IPS-18a (cell line): ENCODE measurements at regions not wholly inside any gene's neighbourhood (a gene's known extent, or its start where the extent isn't known, plus 50 kb on each side); places are given as distances from the start of the nearest gene placed in this dataset.

Experiments used
- H3K27ac ChIP-seq: one replicate; pipeline ENCODE4 v1.5.1; 2013; ENCODE audit warnings: low read length
- H3K27me3 ChIP-seq: one replicate; pipeline ENCODE4 v1.6.1; 2013; ENCODE audit warnings: mild to moderate bottlenecking, low read length; ENCODE audit not compliant: control insufficient read depth, insufficient read depth
- H3K36me3 ChIP-seq: one replicate; pipeline ENCODE4 v1.6.1; 2013; ENCODE audit warnings: low read depth, low read length; ENCODE audit not compliant: control insufficient read depth
- H3K4me1 ChIP-seq: one replicate; pipeline ENCODE4 v1.6.1; 2013; ENCODE audit warnings: low read depth, low read length; ENCODE audit not compliant: control insufficient read depth
- H3K4me3 ChIP-seq: one replicate; pipeline ENCODE4 v1.5.1; 2013; ENCODE audit warnings: low read length
- H3K9ac ChIP-seq: one replicate; pipeline ENCODE4 v1.6.1; 2013; ENCODE audit warnings: mild to moderate bottlenecking, low read length, moderate library complexity
- H3K9me3 ChIP-seq: one replicate; pipeline ENCODE4 v1.6.1; 2013; ENCODE audit warnings: low read depth, low read length; ENCODE audit not compliant: control insufficient read depth

GRCh38 chr5:155969537-155969936 is 357.4 kb upstream of the SGCD start:
- H3K27ac ChIP-seq, result no peak overlapping the region
- no peaks in the 10 kb centered on the region for H3K4me1 ChIP-seq
- H3K9me3 ChIP-seq, result no peaks in the 10 kb centered on the region
- H3K9ac ChIP-seq, result no peak overlapping the region
- no peaks in the 10 kb centered on the region for H3K27me3 ChIP-seq
- H3K4me3 ChIP-seq, result no peak overlapping the region
- no peaks in the 10 kb centered on the region for H3K36me3 ChIP-seq

- no peaks in the 10 kb centered on the region for H3K9me3 ChIP-seq
- H3K27me3 ChIP-seq, result no peaks in the 10 kb centered on the region
- H3K4me3 ChIP-seq, result no peak overlapping the region
- H3K9ac ChIP-seq, result no peak overlapping the region
- no peaks in the 10 kb centered on the region for H3K36me3 ChIP-seq
- H3K27ac ChIP-seq, result no peak overlapping the region
- H3K4me1 ChIP-seq, result no peaks in the 10 kb centered on the region
These were observed 352.6 kb upstream of the SGCD start for GRCh38 chr5:155974369-155974768.

GRCh38 chr5:155978850-155979249 is 348.1 kb upstream of the SGCD start:
- H3K4me1 ChIP-seq, result no peaks in the 10 kb centered on the region
- no peak overlapping the region for H3K27ac ChIP-seq

GRCh38 chr5:155982354-155982753 is 344.6 kb upstream of the SGCD start:
- H3K27me3 ChIP-seq, result no peaks in the 10 kb centered on the region
- no peaks in the 10 kb centered on the region for H3K4me1 ChIP-seq
- H3K4me3 ChIP-seq, result no peak overlapping the region
- H3K9ac ChIP-seq, result no peak overlapping the region
- H3K27ac ChIP-seq, result no peak overlapping the region
- H3K36me3 ChIP-seq, result no peaks in the 10 kb centered on the region
- no peaks in the 10 kb centered on the region for H3K9me3 ChIP-seq

More at GRCh38 chr5:155978850-155979249, 348.1 kb upstream of the SGCD start:
- H3K9ac ChIP-seq, result no peak overlapping the region
- H3K9me3 ChIP-seq, result no peaks in the 10 kb centered on the region
- H3K4me3 ChIP-seq, result no peak overlapping the region
- H3K27me3 ChIP-seq, result no peaks in the 10 kb centered on the region
- no peaks in the 10 kb centered on the region for H3K36me3 ChIP-seq

GRCh38 chr5:155983954-155984353 is 343.0 kb upstream of the SGCD start:
- no peak overlapping the region for H3K4me3 ChIP-seq
- H3K4me1 ChIP-seq, result no peaks in the 10 kb centered on the region
- H3K36me3 ChIP-seq, result no peaks in the 10 kb centered on the region

GRCh38 chr5:155987265-155987810 is 339.6 kb upstream of the SGCD start:
- H3K4me3 ChIP-seq, result no peak overlapping the region
- no peaks in the 10 kb centered on the region for H3K4me1 ChIP-seq
- H3K27ac ChIP-seq, result no peak overlapping the region
- H3K9ac ChIP-seq, result no peak overlapping the region
- no peaks in the 10 kb centered on the region for H3K36me3 ChIP-seq
- no peaks in the 10 kb centered on the region for H3K9me3 ChIP-seq
- H3K27me3 ChIP-seq, result no peaks in the 10 kb centered on the region

More at GRCh38 chr5:155983954-155984353, 343.0 kb upstream of the SGCD start:
- no peak overlapping the region for H3K9ac ChIP-seq
- no peaks in the 10 kb centered on the region for H3K9me3 ChIP-seq
- H3K27me3 ChIP-seq, result no peaks in the 10 kb centered on the region
- no peak overlapping the region for H3K27ac ChIP-seq

- Histone ChIP-seq H3K4me1 (no peaks in the 10 kb centered on the region), H3K4me3 (no peak overlapping the region), H3K36me3 (no peaks in the 10 kb centered on the region), H3K9ac (no peak overlapping the region), H3K27ac (no peak overlapping the region), H3K27me3 (no peaks in the 10 kb centered on the region), H3K9me3 (no peaks in the 10 kb centered on the region)
These were observed 337.1 kb upstream of the SGCD start for GRCh38 chr5:155989879-155990278.

GRCh38 chr5:155996123-155996522 is 330.8 kb upstream of the SGCD start:
- Histone ChIP-seq H3K27ac (no peak overlapping the region), H3K4me1 (no peaks in the 10 kb centered on the region)

GRCh38 chr5:155998257-155998656 is 328.7 kb upstream of the SGCD start:
- no peaks in the 10 kb centered on the region for H3K4me1 ChIP-seq
- no peaks in the 10 kb centered on the region for H3K9me3 ChIP-seq
- H3K36me3 ChIP-seq, result no peaks in the 10 kb centered on the region
- H3K27ac ChIP-seq, result no peak overlapping the region
- H3K27me3 ChIP-seq, result no peaks in the 10 kb centered on the region
- H3K9ac ChIP-seq, result no peak overlapping the region
- no peak overlapping the region for H3K4me3 ChIP-seq

More at GRCh38 chr5:155996123-155996522, 330.8 kb upstream of the SGCD start:
- Histone ChIP-seq H3K4me3 (no peak overlapping the region), H3K36me3 (no peaks in the 10 kb centered on the region), H3K9me3 (no peaks in the 10 kb centered on the region), H3K9ac (no peak overlapping the region), H3K27me3 (no peaks in the 10 kb centered on the region)

GRCh38 chr5:156000115-156000514 is 326.8 kb upstream of the SGCD start:
- Histone ChIP-seq H3K4me3 (no peak overlapping the region), H3K27me3 (no peaks in the 10 kb centered on the region), H3K9me3 (no peaks in the 10 kb centered on the region), H3K36me3 (no peaks in the 10 kb centered on the region), H3K27ac (no peak overlapping the region), H3K4me1 (no peaks in the 10 kb centered on the region), H3K9ac (no peak overlapping the region)

- H3K27me3 ChIP-seq, result no peaks in the 10 kb centered on the region
These were observed 322.2 kb upstream of the SGCD start for GRCh38 chr5:156004754-156005153.

GRCh38 chr5:156006026-156006647 is 320.8 kb upstream of the SGCD start:
- H3K36me3 ChIP-seq, result no peaks in the 10 kb centered on the region
- no peak overlapping the region for H3K4me3 ChIP-seq
- no peaks in the 10 kb centered on the region for H3K9me3 ChIP-seq
- no peak overlapping the region for H3K27ac ChIP-seq
- H3K4me1 ChIP-seq, result no peaks in the 10 kb centered on the region
- no peaks in the 10 kb centered on the region for H3K27me3 ChIP-seq
- H3K9ac ChIP-seq, result no peak overlapping the region

More at GRCh38 chr5:156004754-156005153, 322.2 kb upstream of the SGCD start:
- Histone ChIP-seq H3K27ac (no peak overlapping the region), H3K36me3 (no peaks in the 10 kb centered on the region), H3K9me3 (no peaks in the 10 kb centered on the region), H3K9ac (no peak overlapping the region), H3K4me1 (no peaks in the 10 kb centered on the region), H3K4me3 (no peak overlapping the region)
